ENCODE measurements at regions not wholly inside any gene's neighbourhood (a gene's known extent, or its start where the extent isn't known, plus 50 kb on each side); places are given as distances from the start of the nearest gene placed in this dataset.
A peak's percentile ranks its signal among the peaks of the same experiment; 100 is the strongest.

GRCh38 chr18:39918847-39919246 is 2036.2 kb upstream of the PIK3C3 start:
- no peak for DNase-seq

- no peak for DNase-seq
These were observed 2041.2 kb upstream of the PIK3C3 start for GRCh38 chr18:39913672-39914366.

GRCh38 chr18:39911716-39912115 is 2043.3 kb upstream of the PIK3C3 start:
- DNase-seq, result no peak

GRCh38 chr18:39909706-39910105 is 2045.3 kb upstream of the PIK3C3 start:
- DNase-seq, result no peak

- no peak for DNase-seq
These were observed 2068.9 kb upstream of the PIK3C3 start for GRCh38 chr18:39886136-39886535.

GRCh38 chr18:39872651-39873050 is 2082.4 kb upstream of the PIK3C3 start:
- DNase-seq, result no peak

GRCh38 chr18:39871961-39872360 is 2083.1 kb upstream of the PIK3C3 start:
- no peak for DNase-seq

- no peak for DNase-seq
These were observed 2084.4 kb upstream of the PIK3C3 start for GRCh38 chr18:39870591-39870990.

- DNase-seq, result no peak
These were observed 2091.1 kb upstream of the PIK3C3 start for GRCh38 chr18:39863916-39864315.

- no peak for DNase-seq
These were observed 2092.7 kb upstream of the PIK3C3 start for GRCh38 chr18:39862341-39862740.

- DNase-seq, result no peak
These were observed 2100.7 kb upstream of the PIK3C3 start for GRCh38 chr18:39854291-39854690.

GRCh38 chr18:39846265-39846664 is 2108.8 kb upstream of the PIK3C3 start:
- DNase-seq, result no peak

- no peak for DNase-seq
These were observed 2109.4 kb upstream of the PIK3C3 start for GRCh38 chr18:39845631-39846030.

GRCh38 chr18:39845106-39845505 is 2109.9 kb upstream of the PIK3C3 start:
- no peak for DNase-seq

GRCh38 chr18:39843546-39843945 is 2111.5 kb upstream of the PIK3C3 start:
- DNase-seq, result no peak

- DNase-seq, result peak; percentile 64
These were observed 2112.6 kb upstream of the PIK3C3 start for GRCh38 chr18:39842366-39842914.

- peak; percentile 97 for DNase-seq
These were observed 2113.3 kb upstream of the PIK3C3 start for GRCh38 chr18:39841482-39842365.

- peak; percentile 70 for DNase-seq
These were observed 2114.1 kb upstream of the PIK3C3 start for GRCh38 chr18:39840856-39841481.

GRCh38 chr18:39840406-39840805 is 2114.6 kb upstream of the PIK3C3 start:
- no peak for DNase-seq

GRCh38 chr18:39839782-39840181 is 2115.3 kb upstream of the PIK3C3 start:
- no peak for DNase-seq

- no peak for DNase-seq
These were observed 2116.2 kb upstream of the PIK3C3 start for GRCh38 chr18:39838831-39839230.

GRCh38 chr18:39835303-39836030 is 2119.6 kb upstream of the PIK3C3 start:
- DNase-seq, result no peak

- DNase-seq, result no peak
These were observed 2120.4 kb upstream of the PIK3C3 start for GRCh38 chr18:39834636-39835035.
